HEK293 (cell line): ENCODE measurements at regions not wholly inside any gene's neighbourhood (a gene's known extent, or its start where the extent isn't known, plus 50 kb on each side); places are given as distances from the start of the nearest gene placed in this dataset.

Experiments
- CTCF ChIA-PET: fragments of 350-600 bp; formaldehyde crosslinking; extraction: SDS; loops from one replicate; lab custom pipeline; 2021; ENCODE audit warnings: antibody characterized with exemption; lab: Yijun Ruan, JAX
- POLR2A ChIA-PET: fragments of 300-600 bp; formaldehyde crosslinking; extraction: SDS; loops from one replicate; lab custom pipeline; 2020; ENCODE audit warnings: antibody characterized with exemption, inconsistent platforms; lab: Yijun Ruan, JAX
- H3K27ac ChIP-seq: fragments of 200-500 bp; sonication (Bioruptor generic); 2 replicates; pipeline ENCODE4 v1.5.1; 2014; ENCODE audit warnings: low read depth, low read length, control low read depth, inconsistent platforms; ENCODE audit errors: extremely low read depth
- H3K36me3 ChIP-seq, 2 experiments: fragments of 200-500 bp in 1 of 2; sonication (Bioruptor generic) in 1 of 2; 1 replicate in 1 of 2; 2 replicates in 1 of 2; pipeline ENCODE4 v1.5.1; 2014 to 2017; ENCODE audit warnings: inconsistent platforms in 2 of 2, low read length in 2 of 2; ENCODE audit not compliant: control insufficient read depth in 2 of 2, insufficient read depth in 1 of 2
- H3K4me1 ChIP-seq: fragments of 200-500 bp; sonication (Bioruptor generic); 2 replicates; pipeline ENCODE4 v1.5.1; 2014; ENCODE audit warnings: mild to moderate bottlenecking, low read length, inconsistent platforms; ENCODE audit not compliant: control insufficient read depth, insufficient read depth
- H3K4me3 ChIP-seq: 2 replicates; pipeline ENCODE4 v1.5.1; 2011; ENCODE audit warnings: low read depth, mild to moderate bottlenecking, control low read depth, low read length, moderate library complexity
- H3K9me3 ChIP-seq: fragments of 200-500 bp; sonication (Bioruptor generic); 2 replicates; pipeline ENCODE4 v1.5.1; 2014; ENCODE audit warnings: low read depth, low read length, inconsistent platforms; ENCODE audit not compliant: control insufficient read depth, insufficient read depth
- FEZF1 ChIP-seq: fragments of 450-650 bp; formaldehyde crosslinking; IDR thresholded peaks from 2 replicates; pipeline ENCODE4 v1.5.1; 2016; ENCODE audit warnings: missing biosample characterization, missing genetic modification characterization
- GFI1B ChIP-seq: fragments of 450-650 bp; formaldehyde crosslinking; IDR thresholded peaks from 2 replicates; pipeline ENCODE4 v1.5.1; 2016; ENCODE audit warnings: missing biosample characterization, missing genetic modification characterization
- IKZF3 ChIP-seq: fragments of 450-650 bp; IDR thresholded peaks from 2 replicates; pipeline ENCODE4 v1.5.0; 2018; ENCODE audit warnings: missing biosample characterization, mild to moderate bottlenecking, missing genetic modification characterization, moderate library complexity
- KLF9 ChIP-seq: fragments of 450-650 bp; formaldehyde crosslinking; IDR thresholded peaks from 2 replicates; pipeline ENCODE4 v1.5.1; 2016; ENCODE audit warnings: missing biosample characterization, missing genetic modification characterization, low read depth
- MEIS1 ChIP-seq: sonication (generic); formaldehyde crosslinking; IDR thresholded peaks from 2 replicates; pipeline ENCODE4 v1.8.1; 2022; ENCODE audit warnings: missing genetic modification reagents, mild to moderate bottlenecking, borderline replicate concordance
- PRDM6 ChIP-seq: fragments of 450-650 bp; formaldehyde crosslinking; IDR thresholded peaks from 2 replicates; pipeline ENCODE4 v1.5.1; 2017; ENCODE audit warnings: missing biosample characterization, missing genetic modification characterization
- TCF7L2 ChIP-seq: IDR thresholded peaks from 2 replicates; pipeline ENCODE4 v1.6.1; 2011; ENCODE audit warnings: low read depth, mild to moderate bottlenecking, inconsistent platforms, low read length, moderate library complexity, borderline replicate concordance
- ZBTB1 ChIP-seq: fragments of 450-650 bp; formaldehyde crosslinking; IDR thresholded peaks from 2 replicates; pipeline ENCODE4 v1.5.1; 2016; ENCODE audit warnings: missing biosample characterization, missing genetic modification characterization
- ZBTB17 ChIP-seq: fragments of 450-650 bp; formaldehyde crosslinking; IDR thresholded peaks from 2 replicates; pipeline ENCODE4 v1.5.1; 2016; ENCODE audit warnings: missing biosample characterization, missing genetic modification characterization
- ZBTB20 ChIP-seq: fragments of 450-650 bp; formaldehyde crosslinking; IDR thresholded peaks from 2 replicates; pipeline ENCODE4 v1.5.1; 2016; ENCODE audit warnings: missing biosample characterization, missing genetic modification characterization
- ZBTB7A ChIP-seq: fragments of 450-650 bp; formaldehyde crosslinking; IDR thresholded peaks from 2 replicates; pipeline ENCODE4 v1.5.1; 2016; ENCODE audit warnings: low read depth, missing biosample characterization, missing genetic modification characterization
- ZNF114 ChIP-seq: fragments of 450-650 bp; formaldehyde crosslinking; IDR thresholded peaks from 2 replicates; pipeline ENCODE4 v1.5.0; 2017; ENCODE audit warnings: missing biosample characterization, missing genetic modification characterization
- ZNF2 ChIP-seq: fragments of 450-650 bp; formaldehyde crosslinking; IDR thresholded peaks from 2 replicates; pipeline ENCODE4 v1.5.1; 2016; ENCODE audit warnings: missing biosample characterization, missing genetic modification characterization
- ZNF223 ChIP-seq: fragments of 450-650 bp; formaldehyde crosslinking; IDR thresholded peaks from 2 replicates; pipeline ENCODE4 v1.5.1; 2016; ENCODE audit warnings: missing biosample characterization, missing genetic modification characterization
- ZNF24 ChIP-seq: fragments of 450-650 bp; formaldehyde crosslinking; IDR thresholded peaks from 2 replicates; pipeline ENCODE4 v1.5.1; 2016; ENCODE audit warnings: missing biosample characterization, missing genetic modification characterization
- ZNF335 ChIP-seq: fragments of 450-650 bp; formaldehyde crosslinking; conservative IDR thresholded peaks from 2 replicates; pipeline ENCODE4 v1.5.1; 2016; ENCODE audit warnings: missing biosample characterization, missing genetic modification characterization
- ZNF394 ChIP-seq: fragments of 450-650 bp; formaldehyde crosslinking; IDR thresholded peaks from 2 replicates; pipeline ENCODE4 v1.5.1; 2016; ENCODE audit warnings: missing biosample characterization, missing genetic modification characterization, mild to moderate bottlenecking, moderate library complexity, borderline replicate concordance
- ZNF624 ChIP-seq: fragments of 450-650 bp; formaldehyde crosslinking; IDR thresholded peaks from 2 replicates; pipeline ENCODE4 v1.5.1; 2017; ENCODE audit warnings: missing biosample characterization, missing genetic modification characterization
- ZNF654 ChIP-seq: fragments of 450-650 bp; formaldehyde crosslinking; IDR thresholded peaks from 2 replicates; pipeline ENCODE4 v1.5.1; 2016; ENCODE audit warnings: low read depth, missing biosample characterization, missing genetic modification characterization
- ZNF692 ChIP-seq: fragments of 450-650 bp; formaldehyde crosslinking; IDR thresholded peaks from 2 replicates; pipeline ENCODE4 v1.5.1; 2016; ENCODE audit warnings: missing biosample characterization, missing genetic modification characterization
- TF ChIP-seq, protein P1 (sequence below): fragments of 450-650 bp; formaldehyde crosslinking; IDR thresholded peaks from 2 replicates; pipeline ENCODE4 v1.5.1; 2016; ENCODE audit warnings: missing biosample characterization, missing genetic modification characterization
- TF ChIP-seq, protein P2 (sequence below): fragments of 450-650 bp; formaldehyde crosslinking; IDR thresholded peaks from 2 replicates; pipeline ENCODE4 v1.5.1; 2017; ENCODE audit warnings: missing biosample characterization, mild to moderate bottlenecking, missing genetic modification characterization, moderate library complexity

- CTCF ChIA-PET = no interaction called here
- peaks cover 19% of the 10 kb centered on the region; the same call in 1 of the 2 replicates for H3K4me1 ChIP-seq
- H3K27ac ChIP-seq = no peak overlapping the region
- H3K4me3 ChIP-seq = no peak overlapping the region
- H3K36me3 ChIP-seq = no peaks in the 10 kb centered on the region
- H3K9me3 ChIP-seq = no peaks in the 10 kb centered on the region
- TF ChIP-seq ZBTB1 (tag by site-specific recombination) (no peak), ZNF624 (tag by site-specific recombination) (no peak), GFI1B (no peak), ZNF654 (tag by site-specific recombination) (no peak), ZBTB7A (tag by site-specific recombination) (no peak), ZNF2 (no peak), TCF7L2 (no peak), KLF9 (no peak), ZNF692 (tag by site-specific recombination) (no peak), ZNF394 (no peak), IKZF3 (tag by site-specific recombination) (no peak), ZNF335 (tag by site-specific recombination) (no peak), ZNF114 (tag by site-specific recombination) (no peak)
- TF ChIP-seq, protein P1, sequence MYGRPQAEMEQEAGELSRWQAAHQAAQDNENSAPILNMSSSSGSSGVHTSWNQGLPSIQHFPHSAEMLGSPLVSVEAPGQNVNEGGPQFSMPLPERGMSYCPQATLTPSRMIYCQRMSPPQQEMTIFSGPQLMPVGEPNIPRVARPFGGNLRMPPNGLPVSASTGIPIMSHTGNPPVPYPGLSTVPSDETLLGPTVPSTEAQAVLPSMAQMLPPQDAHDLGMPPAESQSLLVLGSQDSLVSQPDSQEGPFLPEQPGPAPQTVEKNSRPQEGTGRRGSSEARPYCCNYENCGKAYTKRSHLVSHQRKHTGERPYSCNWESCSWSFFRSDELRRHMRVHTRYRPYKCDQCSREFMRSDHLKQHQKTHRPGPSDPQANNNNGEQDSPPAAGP (tag by site-specific recombination) = no peak
- TF ChIP-seq, protein P2, sequence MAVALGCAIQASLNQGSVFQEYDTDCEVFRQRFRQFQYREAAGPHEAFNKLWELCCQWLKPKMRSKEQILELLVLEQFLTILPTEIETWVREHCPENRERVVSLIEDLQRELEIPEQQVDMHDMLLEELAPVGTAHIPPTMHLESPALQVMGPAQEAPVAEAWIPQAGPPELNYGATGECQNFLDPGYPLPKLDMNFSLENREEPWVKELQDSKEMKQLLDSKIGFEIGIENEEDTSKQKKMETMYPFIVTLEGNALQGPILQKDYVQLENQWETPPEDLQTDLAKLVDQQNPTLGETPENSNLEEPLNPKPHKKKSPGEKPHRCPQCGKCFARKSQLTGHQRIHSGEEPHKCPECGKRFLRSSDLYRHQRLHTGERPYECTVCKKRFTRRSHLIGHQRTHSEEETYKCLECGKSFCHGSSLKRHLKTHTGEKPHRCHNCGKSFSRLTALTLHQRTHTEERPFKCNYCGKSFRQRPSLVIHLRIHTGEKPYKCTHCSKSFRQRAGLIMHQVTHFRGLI (tag by site-specific recombination) = no peak
- POLR2A ChIA-PET = no interaction called here
These were observed 129.5 kb downstream of the TMEM182 start for GRCh38 chr2:102891296-102891695.

GRCh38 chr2:102892698-102893310 lies 131.0 kb downstream of the TMEM182 start:
- no peaks in the 10 kb centered on the region for H3K9me3 ChIP-seq
- no peak overlapping the region for H3K27ac ChIP-seq
- no peaks in the 10 kb centered on the region for H3K36me3 ChIP-seq
- ChIA-PET POLR2A (no interaction called here), CTCF (no interaction called here)
- H3K4me1 ChIP-seq = peaks cover 19% of the 10 kb centered on the region; the same call in 1 of the 2 replicates
- H3K4me3 ChIP-seq = no peak overlapping the region
- TF ChIP-seq, protein P2 (tag by site-specific recombination) = peak; percentile 77
- TF ChIP-seq PRDM6 (tag by site-specific recombination) (peak; percentile 93), ZNF24 (no peak), ZBTB17 (no peak), ZNF223 (tag by site-specific recombination) (no peak), ZBTB20 (no peak), FEZF1 (tag by site-specific recombination) (peak; percentile 29; the same call in 1 of the 2 replicates), MEIS1 (no peak)
